ENCODE measurements at regions not wholly inside any gene's neighbourhood (a gene's known extent, or its start where the extent isn't known, plus 50 kb on each side); places are given as distances from the start of the nearest gene placed in this dataset.

- no peak for TF ChIP-seq CTCF (IDR thresholded peaks at IDR 0.05; ENCODE audit: low read length)
- TF ChIP-seq EZH2 (IDR thresholded peaks at IDR 0.05; ENCODE audit: borderline replicate concordance, low read length) = no peak
These were observed 1411.7 kb upstream of the B3GALT2 start for GRCh38 chr1:194598098-194598497.
